ENCODE measurements at regions not wholly inside any gene's neighbourhood (a gene's known extent, or its start where the extent isn't known, plus 50 kb on each side); places are given as distances from the start of the nearest gene placed in this dataset.

DNA sequence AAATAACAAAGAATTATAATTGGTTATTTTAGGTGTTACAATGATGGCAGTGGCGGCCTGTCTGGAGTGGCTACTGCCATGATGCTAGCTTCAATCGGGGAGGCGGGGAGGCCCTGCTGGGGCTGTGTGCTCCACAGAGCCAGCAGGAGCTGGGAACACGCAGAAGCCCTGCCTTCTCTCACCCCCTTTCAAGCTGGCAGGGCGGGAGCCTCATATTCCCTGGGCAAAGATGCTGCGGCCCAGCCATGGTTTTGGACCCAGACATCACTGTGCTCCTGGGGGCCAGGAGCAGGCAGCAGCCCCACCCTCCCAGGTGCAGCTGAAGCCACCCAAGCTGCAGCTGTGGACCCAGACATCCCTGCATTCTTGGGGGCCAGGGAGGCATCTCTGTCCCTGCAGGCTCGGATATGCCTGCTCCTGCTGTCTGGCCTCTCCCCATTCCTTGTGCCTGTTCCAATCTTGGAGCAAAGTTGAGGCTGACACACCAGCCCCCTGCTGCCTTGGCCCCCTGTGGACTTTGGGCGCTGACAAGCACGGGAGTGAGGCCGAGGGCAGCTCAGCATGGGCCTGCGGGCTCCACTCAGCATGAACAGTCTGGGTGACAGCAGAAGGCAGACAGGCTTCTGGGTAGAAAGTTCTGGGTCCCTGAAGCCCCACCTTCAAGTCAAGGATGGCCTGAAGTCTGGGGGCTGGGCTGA lies 263.1 kb upstream of the HTR2A start:
- TF ChIP-seq SETDB1 (IDR thresholded peaks at IDR 0.05; ENCODE audit: insufficient read length, low read length) (no peak), YY1 (tag by site-specific recombination; IDR thresholded peaks at IDR 0.05) (no peak), ZFP3 (tag by site-specific recombination; IDR thresholded peaks at IDR 0.05; ENCODE audit: low read depth) (no peak), ZBTB7A (tag by site-specific recombination; IDR thresholded peaks at IDR 0.05; ENCODE audit: low read depth) (no peak), ZNF350 (tag by site-specific recombination; IDR thresholded peaks at IDR 0.05) (no peak), ZNF843 (tag by site-specific recombination; IDR thresholded peaks at IDR 0.05) (no peak), ZNF133 (tag by site-specific recombination; IDR thresholded peaks at IDR 0.05) (no peak), ZNF248 (tag by site-specific recombination; IDR thresholded peaks at IDR 0.05) (no peak)
- TF ChIP-seq, protein P1, sequence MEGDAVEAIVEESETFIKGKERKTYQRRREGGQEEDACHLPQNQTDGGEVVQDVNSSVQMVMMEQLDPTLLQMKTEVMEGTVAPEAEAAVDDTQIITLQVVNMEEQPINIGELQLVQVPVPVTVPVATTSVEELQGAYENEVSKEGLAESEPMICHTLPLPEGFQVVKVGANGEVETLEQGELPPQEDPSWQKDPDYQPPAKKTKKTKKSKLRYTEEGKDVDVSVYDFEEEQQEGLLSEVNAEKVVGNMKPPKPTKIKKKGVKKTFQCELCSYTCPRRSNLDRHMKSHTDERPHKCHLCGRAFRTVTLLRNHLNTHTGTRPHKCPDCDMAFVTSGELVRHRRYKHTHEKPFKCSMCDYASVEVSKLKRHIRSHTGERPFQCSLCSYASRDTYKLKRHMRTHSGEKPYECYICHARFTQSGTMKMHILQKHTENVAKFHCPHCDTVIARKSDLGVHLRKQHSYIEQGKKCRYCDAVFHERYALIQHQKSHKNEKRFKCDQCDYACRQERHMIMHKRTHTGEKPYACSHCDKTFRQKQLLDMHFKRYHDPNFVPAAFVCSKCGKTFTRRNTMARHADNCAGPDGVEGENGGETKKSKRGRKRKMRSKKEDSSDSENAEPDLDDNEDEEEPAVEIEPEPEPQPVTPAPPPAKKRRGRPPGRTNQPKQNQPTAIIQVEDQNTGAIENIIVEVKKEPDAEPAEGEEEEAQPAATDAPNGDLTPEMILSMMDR (tag by site-specific recombination; IDR thresholded peaks at IDR 0.05) = no peak
- TF ChIP-seq, protein P2, sequence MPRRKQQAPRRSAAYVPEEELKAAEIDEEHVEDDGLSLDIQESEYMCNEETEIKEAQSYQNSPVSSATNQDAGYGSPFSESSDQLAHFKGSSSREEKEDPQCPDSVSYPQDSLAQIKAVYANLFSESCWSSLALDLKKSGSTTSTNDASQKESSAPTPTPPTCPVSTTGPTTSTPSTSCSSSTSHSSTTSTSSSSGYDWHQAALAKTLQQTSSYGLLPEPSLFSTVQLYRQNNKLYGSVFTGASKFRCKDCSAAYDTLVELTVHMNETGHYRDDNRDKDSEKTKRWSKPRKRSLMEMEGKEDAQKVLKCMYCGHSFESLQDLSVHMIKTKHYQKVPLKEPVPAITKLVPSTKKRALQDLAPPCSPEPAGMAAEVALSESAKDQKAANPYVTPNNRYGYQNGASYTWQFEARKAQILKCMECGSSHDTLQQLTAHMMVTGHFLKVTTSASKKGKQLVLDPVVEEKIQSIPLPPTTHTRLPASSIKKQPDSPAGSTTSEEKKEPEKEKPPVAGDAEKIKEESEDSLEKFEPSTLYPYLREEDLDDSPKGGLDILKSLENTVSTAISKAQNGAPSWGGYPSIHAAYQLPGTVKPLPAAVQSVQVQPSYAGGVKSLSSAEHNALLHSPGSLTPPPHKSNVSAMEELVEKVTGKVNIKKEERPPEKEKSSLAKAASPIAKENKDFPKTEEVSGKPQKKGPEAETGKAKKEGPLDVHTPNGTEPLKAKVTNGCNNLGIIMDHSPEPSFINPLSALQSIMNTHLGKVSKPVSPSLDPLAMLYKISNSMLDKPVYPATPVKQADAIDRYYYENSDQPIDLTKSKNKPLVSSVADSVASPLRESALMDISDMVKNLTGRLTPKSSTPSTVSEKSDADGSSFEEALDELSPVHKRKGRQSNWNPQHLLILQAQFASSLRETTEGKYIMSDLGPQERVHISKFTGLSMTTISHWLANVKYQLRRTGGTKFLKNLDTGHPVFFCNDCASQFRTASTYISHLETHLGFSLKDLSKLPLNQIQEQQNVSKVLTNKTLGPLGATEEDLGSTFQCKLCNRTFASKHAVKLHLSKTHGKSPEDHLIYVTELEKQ (tag by site-specific recombination; IDR thresholded peaks at IDR 0.05; ENCODE audit: borderline replicate concordance) = no peak
- TF ChIP-seq, protein P3, sequence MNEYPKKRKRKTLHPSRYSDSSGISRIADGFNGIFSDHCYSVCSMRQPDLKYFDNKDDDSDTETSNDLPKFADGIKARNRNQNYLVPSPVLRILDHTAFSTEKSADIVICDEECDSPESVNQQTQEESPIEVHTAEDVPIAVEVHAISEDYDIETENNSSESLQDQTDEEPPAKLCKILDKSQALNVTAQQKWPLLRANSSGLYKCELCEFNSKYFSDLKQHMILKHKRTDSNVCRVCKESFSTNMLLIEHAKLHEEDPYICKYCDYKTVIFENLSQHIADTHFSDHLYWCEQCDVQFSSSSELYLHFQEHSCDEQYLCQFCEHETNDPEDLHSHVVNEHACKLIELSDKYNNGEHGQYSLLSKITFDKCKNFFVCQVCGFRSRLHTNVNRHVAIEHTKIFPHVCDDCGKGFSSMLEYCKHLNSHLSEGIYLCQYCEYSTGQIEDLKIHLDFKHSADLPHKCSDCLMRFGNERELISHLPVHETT (tag by site-specific recombination; IDR thresholded peaks at IDR 0.05) = no peak
- TF ChIP-seq, protein P4, sequence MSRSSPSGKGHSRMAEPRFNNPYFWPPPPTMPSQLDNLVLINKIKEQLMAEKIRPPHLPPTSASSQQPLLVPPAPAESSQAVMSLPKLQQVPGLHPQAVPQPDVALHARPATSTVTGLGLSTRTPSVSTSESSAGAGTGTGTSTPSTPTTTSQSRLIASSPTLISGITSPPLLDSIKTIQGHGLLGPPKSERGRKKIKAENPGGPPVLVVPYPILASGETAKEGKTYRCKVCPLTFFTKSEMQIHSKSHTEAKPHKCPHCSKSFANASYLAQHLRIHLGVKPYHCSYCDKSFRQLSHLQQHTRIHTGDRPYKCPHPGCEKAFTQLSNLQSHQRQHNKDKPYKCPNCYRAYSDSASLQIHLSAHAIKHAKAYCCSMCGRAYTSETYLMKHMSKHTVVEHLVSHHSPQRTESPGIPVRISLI (tag by site-specific recombination; IDR thresholded peaks at IDR 0.05) = no peak
